Skeletal muscle cell (primary cell): ENCODE measurements at regions not wholly inside any gene's neighbourhood (a gene's known extent, or its start where the extent isn't known, plus 50 kb on each side); places are given as distances from the start of the nearest gene placed in this dataset.
"Not testable (repeated sequence)": the region's sequence is repeated elsewhere in the genome, so short reads cannot be mapped to it uniquely, and the experiment has no call there.

Experiments used
- DNase-seq: peaks from one replicate; pipeline ENCODE4 v3.0.0-alpha.2; 2010; ENCODE audit warnings: low read depth
- H3K4me3 ChIP-seq: 2 replicates; pipeline ENCODE4 v1.5.1; 2011; ENCODE audit warnings: low read depth, mild to moderate bottlenecking, control low read depth, low read length, moderate library complexity

GRCh38 chr10:7108141-7108540 lies 302.7 kb downstream of the SFMBT2 start:
- DNase-seq, result no peak
- no peak overlapping the region for H3K4me3 ChIP-seq

GRCh38 chr10:7107285-7107684 lies 303.5 kb downstream of the SFMBT2 start:
- DNase-seq, result peak; percentile 81
- no peak overlapping the region for H3K4me3 ChIP-seq

- not testable (repeated sequence) for DNase-seq, H3K4me3 ChIP-seq
Observed at GRCh38 chr10:7104379-7104778, 306.5 kb downstream of the SFMBT2 start.

GRCh38 chr10:7102557-7103349 lies 308.1 kb downstream of the SFMBT2 start:
- no peak for DNase-seq

GRCh38 chr10:7102084-7102483 lies 308.8 kb downstream of the SFMBT2 start:
- no peak overlapping the region for H3K4me3 ChIP-seq
- DNase-seq, result no peak

More at GRCh38 chr10:7102557-7103349, 308.1 kb downstream of the SFMBT2 start:
- no peak overlapping the region for H3K4me3 ChIP-seq

- H3K4me3 ChIP-seq, result no peak overlapping the region
Observed at GRCh38 chr10:7101451-7101850, 309.4 kb downstream of the SFMBT2 start.

GRCh38 chr10:7100032-7100702 lies 310.7 kb downstream of the SFMBT2 start:
- no peak overlapping the region for H3K4me3 ChIP-seq
- DNase-seq, result no peak

More at GRCh38 chr10:7101451-7101850, 309.4 kb downstream of the SFMBT2 start:
- DNase-seq, result no peak

GRCh38 chr10:7098160-7098762 lies 312.6 kb downstream of the SFMBT2 start:
- H3K4me3 ChIP-seq, result no peak overlapping the region
- DNase-seq, result no peak

- H3K4me3 ChIP-seq, result no peak overlapping the region
- no peak for DNase-seq
Observed at GRCh38 chr10:7094781-7095180, 316.1 kb downstream of the SFMBT2 start.

- H3K4me3 ChIP-seq, result no peak overlapping the region
Observed at GRCh38 chr10:7093368-7093767, 317.5 kb downstream of the SFMBT2 start.

GRCh38 chr10:7092603-7093002 lies 318.2 kb downstream of the SFMBT2 start:
- no peak overlapping the region for H3K4me3 ChIP-seq
- DNase-seq, result no peak

More at GRCh38 chr10:7093368-7093767, 317.5 kb downstream of the SFMBT2 start:
- DNase-seq, result no peak

GRCh38 chr10:7090529-7090928 lies 320.3 kb downstream of the SFMBT2 start:
- DNase-seq, result peak; percentile 39
- no peak overlapping the region for H3K4me3 ChIP-seq

- DNase-seq, result peak; percentile 67
Observed at GRCh38 chr10:7085913-7086589, 324.8 kb downstream of the SFMBT2 start.

GRCh38 chr10:7085147-7085912 lies 325.5 kb downstream of the SFMBT2 start:
- H3K4me3 ChIP-seq, result no peak overlapping the region
- no peak for DNase-seq

More at GRCh38 chr10:7085913-7086589, 324.8 kb downstream of the SFMBT2 start:
- no peak overlapping the region for H3K4me3 ChIP-seq

GRCh38 chr10:7084280-7085005 lies 326.4 kb downstream of the SFMBT2 start:
- peak; percentile 55 for DNase-seq

GRCh38 chr10:7082967-7083366 lies 327.9 kb downstream of the SFMBT2 start:
- DNase-seq, result no peak

More at GRCh38 chr10:7084280-7085005, 326.4 kb downstream of the SFMBT2 start:
- H3K4me3 ChIP-seq, result no peak overlapping the region

GRCh38 chr10:7077880-7078279 lies 333.0 kb downstream of the SFMBT2 start:
- DNase-seq, result no peak

More at GRCh38 chr10:7082967-7083366, 327.9 kb downstream of the SFMBT2 start:
- no peak overlapping the region for H3K4me3 ChIP-seq

GRCh38 chr10:7075851-7076250 lies 335.0 kb downstream of the SFMBT2 start:
- no peak for DNase-seq
- H3K4me3 ChIP-seq, result no peak overlapping the region

More at GRCh38 chr10:7077880-7078279, 333.0 kb downstream of the SFMBT2 start:
- H3K4me3 ChIP-seq, result no peak overlapping the region
